ENCODE measurements at regions not wholly inside any gene's neighbourhood (a gene's known extent, or its start where the extent isn't known, plus 50 kb on each side); places are given as distances from the start of the nearest gene placed in this dataset.
A peak's percentile ranks its signal among the peaks of the same experiment; 100 is the strongest.
"Not testable (repeated sequence)": the region's sequence is repeated elsewhere in the genome, so short reads cannot be mapped to it uniquely, and the experiment has no call there.

GRCh38 chr6:135555550-135555949, 58.0 kb upstream of the AHI1 start:
- DNase-seq (ENCODE audit: low spot score): no peak

GRCh38 chr6:135557582-135557981, 60.0 kb upstream of the AHI1 start:
- DNase-seq (ENCODE audit: low spot score): no peak

- DNase-seq (ENCODE audit: low spot score): not testable (repeated sequence)
Observed at GRCh38 chr6:135565605-135566004, 68.1 kb upstream of the AHI1 start.

GRCh38 chr6:135566311-135567068, 69.0 kb upstream of the AHI1 start:
- no peak for DNase-seq (ENCODE audit: low spot score)

GRCh38 chr6:135567375-135568083, 70.0 kb upstream of the AHI1 start:
- DNase-seq (ENCODE audit: low spot score): no peak

GRCh38 chr6:135568379-135568778, 70.8 kb upstream of the AHI1 start:
- DNase-seq (ENCODE audit: low spot score): no peak

- no peak for DNase-seq (ENCODE audit: low spot score)
Observed at GRCh38 chr6:135572051-135572450, 74.5 kb upstream of the AHI1 start.

GRCh38 chr6:135575629-135576028, 78.1 kb upstream of the AHI1 start:
- no peak for DNase-seq (ENCODE audit: low spot score)

GRCh38 chr6:135576055-135576454, 78.5 kb upstream of the AHI1 start:
- DNase-seq (ENCODE audit: low spot score): peak; percentile 20

GRCh38 chr6:135577059-135577538, 79.6 kb upstream of the AHI1 start:
- DNase-seq (ENCODE audit: low spot score): no peak

- DNase-seq (ENCODE audit: low spot score): no peak
Observed at GRCh38 chr6:135578976-135579375, 81.4 kb upstream of the AHI1 start.

- DNase-seq (ENCODE audit: low spot score): no peak
Observed at GRCh38 chr6:135581211-135581610, 83.7 kb upstream of the AHI1 start.

GRCh38 chr6:135583256-135583761, 85.8 kb upstream of the AHI1 start:
- DNase-seq (ENCODE audit: low spot score): no peak

GRCh38 chr6:135586388-135586787, 88.8 kb upstream of the AHI1 start:
- DNase-seq (ENCODE audit: low spot score): no peak

GRCh38 chr6:135586844-135587243, 89.3 kb upstream of the AHI1 start:
- no peak for DNase-seq (ENCODE audit: low spot score)

GRCh38 chr6:135592276-135592675, 94.7 kb upstream of the AHI1 start:
- no peak for DNase-seq (ENCODE audit: low spot score)

GRCh38 chr6:135594000-135594399, 96.5 kb upstream of the AHI1 start:
- no peak for DNase-seq (ENCODE audit: low spot score)

GRCh38 chr6:135600086-135600702, 102.7 kb upstream of the AHI1 start:
- no peak for DNase-seq (ENCODE audit: low spot score)

- no peak for DNase-seq (ENCODE audit: low spot score)
Observed at GRCh38 chr6:135600931-135601330, 103.4 kb upstream of the AHI1 start.

GRCh38 chr6:135601857-135602256, 104.3 kb upstream of the AHI1 start:
- no peak for DNase-seq (ENCODE audit: low spot score)

- no peak for DNase-seq (ENCODE audit: low spot score)
Observed at GRCh38 chr6:135603249-135603648, 105.7 kb upstream of the AHI1 start.

GRCh38 chr6:135604035-135604860, 106.7 kb upstream of the AHI1 start:
- DNase-seq (ENCODE audit: low spot score): no peak

All from Ammon's horn (tissue), 1 donor.